ENCODE measurements at regions not wholly inside any gene's neighbourhood (a gene's known extent, or its start where the extent isn't known, plus 50 kb on each side); places are given as distances from the start of the nearest gene placed in this dataset.

- TF ChIP-seq NR3C1 (CRISPR knock-in tag; conservative IDR thresholded peaks at IDR 0.05; ENCODE audit: low read depth) (no peak), RORB (CRISPR knock-in tag; IDR thresholded peaks at IDR 0.05) (no peak), SP1 (CRISPR knock-in tag; conservative IDR thresholded peaks at IDR 0.05) (no peak), IRF2 (CRISPR knock-in tag; IDR thresholded peaks at IDR 0.05; ENCODE audit: borderline replicate concordance, low read depth) (no peak), KAT7 (CRISPR knock-in tag; IDR thresholded peaks at IDR 0.05; ENCODE audit: borderline replicate concordance) (no peak), TP53 (CRISPR knock-in tag; IDR thresholded peaks at IDR 0.05) (no peak), CDX4 (CRISPR knock-in tag; IDR thresholded peaks at IDR 0.05; ENCODE audit: borderline replicate concordance) (no peak), AFF4 (CRISPR knock-in tag; IDR thresholded peaks at IDR 0.05; ENCODE audit: borderline replicate concordance) (no peak), ZNF423 (CRISPR knock-in tag; IDR thresholded peaks at IDR 0.05) (no peak), TCF7 (CRISPR knock-in tag; IDR thresholded peaks at IDR 0.05; ENCODE audit: low read depth) (no peak), FOXP4 (CRISPR knock-in tag; IDR thresholded peaks at IDR 0.05) (no peak), RELA (CRISPR knock-in tag; IDR thresholded peaks at IDR 0.05; ENCODE audit: borderline replicate concordance) (no peak), ESRRA (CRISPR knock-in tag; IDR thresholded peaks at IDR 0.05; ENCODE audit: borderline replicate concordance) (no peak), ERG (CRISPR knock-in tag; IDR thresholded peaks at IDR 0.05) (no peak), IRF1 (CRISPR knock-in tag; IDR thresholded peaks at IDR 0.05) (no peak), NFE2L1 (CRISPR knock-in tag; IDR thresholded peaks at IDR 0.05) (no peak)
- Mint-ChIP-seq H3K4me1 (peaks cover 6% of the 10 kb centered on the region), H3K27ac (no peak overlapping the region), H3K4me3 (no peak overlapping the region), H3K27me3 (ENCODE audit: low read depth) (peaks cover 25% of the 10 kb centered on the region), H3K9me3 (peaks cover 38% of the 10 kb centered on the region), H3K36me3 (peaks cover 11% of the 10 kb centered on the region)
- ChIA-PET POLR2A (no interaction called here), CTCF (interaction anchor here (0.6 to 0.7 kb wide), 4 partner anchors 52 to 1256 kb away, joined by 3 read pairs; no protein-coding TSS in a partner anchor)
- ATAC-seq (no peak; the same call in 1 of the 2 replicates), DNase-seq (ENCODE audit: low spot score) (no peak)
These were observed 74.7 kb upstream of the PFKP start for GRCh38 chr10:2992401-2993198.

- no peak for ATAC-seq
- no peak for DNase-seq (ENCODE audit: low spot score)
- H3K4me1 Mint-ChIP-seq = peaks cover 17% of the 10 kb centered on the region
- H3K36me3 Mint-ChIP-seq = no peaks in the 10 kb centered on the region; the same call in 1 of the 2 replicates
- ChIA-PET POLR2A (interaction anchor here (0.5 kb wide), 1 partner anchor 9 kb away, joined by 4 read pairs; no protein-coding TSS in a partner anchor), CTCF (interaction anchor here (1.2 kb wide), 1 partner anchor 63 kb away, joined by 5 read pairs; no protein-coding TSS in a partner anchor)
- H3K4me3 Mint-ChIP-seq = no peak overlapping the region
- H3K9me3 Mint-ChIP-seq = peaks cover 19% of the 10 kb centered on the region
- peaks cover 21% of the 10 kb centered on the region for H3K27me3 Mint-ChIP-seq (ENCODE audit: low read depth)
- no peak overlapping the region for H3K27ac Mint-ChIP-seq
- TF ChIP-seq ZNF317 (CRISPR knock-in tag; IDR thresholded peaks at IDR 0.05; ENCODE audit: borderline replicate concordance, low read depth) = no peak
- TF ChIP-seq PRRX2 (CRISPR knock-in tag; IDR thresholded peaks at IDR 0.05) = no peak
- TF ChIP-seq MAX (CRISPR knock-in tag; IDR thresholded peaks at IDR 0.05) = no peak
- TF ChIP-seq SOX15 (CRISPR knock-in tag; IDR thresholded peaks at IDR 0.05) = no peak
- no peak for TF ChIP-seq SP1 (CRISPR knock-in tag; conservative IDR thresholded peaks at IDR 0.05)
- TF ChIP-seq GTF2I (CRISPR knock-in tag; conservative IDR thresholded peaks at IDR 0.05) = no peak
- TF ChIP-seq ZNF416 (CRISPR knock-in tag; IDR thresholded peaks at IDR 0.05) = no peak
- no peak for TF ChIP-seq ZNF425 (CRISPR knock-in tag; conservative IDR thresholded peaks at IDR 0.05)
- TF ChIP-seq ATF1 (CRISPR knock-in tag; IDR thresholded peaks at IDR 0.05) = no peak
These were observed 76.6 kb upstream of the PFKP start for GRCh38 chr10:2990764-2991163.
